Prostate gland (tissue), 2 donors: ENCODE measurements at regions not wholly inside any gene's neighbourhood (a gene's known extent, or its start where the extent isn't known, plus 50 kb on each side); places are given as distances from the start of the nearest gene placed in this dataset.

Experiments used
- POLR2AphosphoS5 ChIP-seq: sonication (generic); formaldehyde crosslinking; IDR thresholded peaks from one replicate; pipeline ENCODE4 v1.6.1; 2017; ENCODE audit warnings: antibody characterized with exemption
- TF ChIP-seq, protein P1 (sequence below), 4 experiments: fragments of 200-600 bp in 2 of 4; fragments of 450-650 bp in 2 of 4; sonication (generic) in 2 of 4; IDR thresholded peaks; 1 replicate in 3 of 4; 2 replicates in 1 of 4; pipeline ENCODE4 v1.5.1; 2016 to 2019; ENCODE audit warnings: antibody characterized with exemption in 4 of 4, mild to moderate bottlenecking in 2 of 4, moderate library complexity in 2 of 4

DNA sequence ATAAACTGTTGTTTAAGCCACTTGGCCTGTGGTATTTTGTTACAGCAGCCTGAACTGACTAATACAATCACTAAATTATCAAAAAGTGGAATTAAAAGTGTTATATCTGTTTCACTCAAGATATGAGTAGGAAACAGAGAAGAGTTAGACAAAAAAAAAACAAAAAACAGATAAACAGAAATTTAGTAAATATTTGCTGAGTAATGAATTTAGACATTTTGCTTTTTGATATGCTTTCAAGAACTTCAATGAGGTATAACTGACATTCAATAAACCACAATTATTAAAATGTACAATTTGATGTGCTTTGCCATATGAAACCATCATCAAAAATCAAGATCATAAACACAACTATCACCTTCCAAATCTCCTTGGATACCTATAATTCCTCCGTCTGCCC, 369.2 kb downstream of the PAX1 start:
- TF ChIP-seq, protein P1, sequence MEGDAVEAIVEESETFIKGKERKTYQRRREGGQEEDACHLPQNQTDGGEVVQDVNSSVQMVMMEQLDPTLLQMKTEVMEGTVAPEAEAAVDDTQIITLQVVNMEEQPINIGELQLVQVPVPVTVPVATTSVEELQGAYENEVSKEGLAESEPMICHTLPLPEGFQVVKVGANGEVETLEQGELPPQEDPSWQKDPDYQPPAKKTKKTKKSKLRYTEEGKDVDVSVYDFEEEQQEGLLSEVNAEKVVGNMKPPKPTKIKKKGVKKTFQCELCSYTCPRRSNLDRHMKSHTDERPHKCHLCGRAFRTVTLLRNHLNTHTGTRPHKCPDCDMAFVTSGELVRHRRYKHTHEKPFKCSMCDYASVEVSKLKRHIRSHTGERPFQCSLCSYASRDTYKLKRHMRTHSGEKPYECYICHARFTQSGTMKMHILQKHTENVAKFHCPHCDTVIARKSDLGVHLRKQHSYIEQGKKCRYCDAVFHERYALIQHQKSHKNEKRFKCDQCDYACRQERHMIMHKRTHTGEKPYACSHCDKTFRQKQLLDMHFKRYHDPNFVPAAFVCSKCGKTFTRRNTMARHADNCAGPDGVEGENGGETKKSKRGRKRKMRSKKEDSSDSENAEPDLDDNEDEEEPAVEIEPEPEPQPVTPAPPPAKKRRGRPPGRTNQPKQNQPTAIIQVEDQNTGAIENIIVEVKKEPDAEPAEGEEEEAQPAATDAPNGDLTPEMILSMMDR (IDR thresholded peaks at IDR 0.05): no peak
- TF ChIP-seq POLR2AphosphoS5: no peak
